Keratinocyte (primary cell): ENCODE measurements at regions not wholly inside any gene's neighbourhood (a gene's known extent, or its start where the extent isn't known, plus 50 kb on each side); places are given as distances from the start of the nearest gene placed in this dataset.

Experiments
- DNase-seq: peaks from one replicate; pipeline ENCODE4 v3.0.0-alpha.2; 2011; ENCODE audit warnings: low read depth, missing footprints, low spot score
- FAIRE-seq: peaks from 2 replicates; lab custom pipeline; 2011; peaks lifted over from hg19 to GRCh38; lab: Jason Lieb, UNC
- H2AFZ ChIP-seq: 2 replicates; pipeline ENCODE4 v1.6.0; 2012; ENCODE audit warnings: low read length, control low read depth, inconsistent platforms; ENCODE audit not compliant: control insufficient read depth
- H3K27ac ChIP-seq: 2 replicates; pipeline ENCODE4 v1.5.1; 2011; ENCODE audit warnings: low read length; ENCODE audit not compliant: control insufficient read depth, insufficient read depth
- H3K27me3 ChIP-seq: 3 replicates; pipeline ENCODE4 v1.6.0; 2011; ENCODE audit warnings: low read length; ENCODE audit not compliant: control insufficient read depth, insufficient read depth; ENCODE audit errors: extremely low read depth
- H3K36me3 ChIP-seq, 2 experiments: 2 replicates in 1 of 2; 3 replicates in 1 of 2; pipeline ENCODE4 v1.5.1; 2011; ENCODE audit warnings: low read length in 2 of 2, mild to moderate bottlenecking in 1 of 2; ENCODE audit not compliant: control insufficient read depth in 2 of 2, insufficient read depth in 2 of 2; ENCODE audit errors: extremely low read depth in 1 of 2
- H3K4me1 ChIP-seq: 3 replicates; pipeline ENCODE4 v1.5.1; 2011; ENCODE audit warnings: low read length; ENCODE audit not compliant: control insufficient read depth, insufficient read depth; ENCODE audit errors: extremely low read depth
- H3K4me2 ChIP-seq: 3 replicates; pipeline ENCODE4 v1.6.0; 2011; ENCODE audit warnings: low read depth, low read length; ENCODE audit not compliant: control insufficient read depth, insufficient read depth; ENCODE audit errors: extremely low read depth
- H3K4me3 ChIP-seq, 3 experiments: fragments of 200-600 bp in 1 of 3; sonication (generic) in 1 of 3; 2 replicates in 2 of 3; 3 replicates in 1 of 3; pipeline ENCODE4 v1.5.1; 2011 to 2016; ENCODE audit warnings: low read length in 3 of 3, mild to moderate bottlenecking in 3 of 3, control low read depth in 2 of 3, inconsistent platforms in 1 of 3, low read depth in 1 of 3, mixed read lengths in 1 of 3, mixed run types in 1 of 3, moderate library complexity in 1 of 3; ENCODE audit not compliant: control insufficient read depth in 2 of 3, insufficient read depth in 2 of 3; ENCODE audit errors: extremely low read depth in 1 of 3
- H3K79me2 ChIP-seq: 2 replicates; pipeline ENCODE4 v1.6.0; 2012; ENCODE audit warnings: low read length; ENCODE audit not compliant: control insufficient read depth, insufficient read depth
- H3K9ac ChIP-seq: 3 replicates; pipeline ENCODE4 v1.6.0; 2011; ENCODE audit warnings: low read length; ENCODE audit not compliant: control insufficient read depth, insufficient read depth; ENCODE audit errors: extremely low read depth
- H3K9me1 ChIP-seq: 3 replicates; pipeline ENCODE4 v1.6.0; 2011; ENCODE audit warnings: low read length; ENCODE audit not compliant: control insufficient read depth, insufficient read depth; ENCODE audit errors: extremely low read depth
- H3K9me3 ChIP-seq: 2 replicates; pipeline ENCODE4 v1.5.1; 2012; ENCODE audit warnings: low read depth, low read length; ENCODE audit not compliant: control insufficient read depth
- H4K20me1 ChIP-seq: 3 replicates; pipeline ENCODE4 v1.6.0; 2011; ENCODE audit warnings: low read length; ENCODE audit not compliant: control insufficient read depth, insufficient read depth; ENCODE audit errors: extremely low read depth
- CTCF ChIP-seq, 3 experiments: IDR thresholded peaks in 1 of 3; conservative IDR thresholded peaks in 1 of 3; optimal IDR thresholded peaks in 1 of 3; 2 replicates in 2 of 3; 3 replicates in 1 of 3; pipeline versions ENCODE3 to v1.5.1; 2011; ENCODE audit warnings: low read length in 3 of 3, mild to moderate bottlenecking in 3 of 3, moderate library complexity in 2 of 3, control low read depth in 1 of 3, inconsistent platforms in 1 of 3; ENCODE audit not compliant: insufficient read depth in 2 of 3; ENCODE audit errors: extremely low read depth in 1 of 3
- EZH2 ChIP-seq: IDR thresholded peaks from one replicate; pipeline ENCODE4 v1.6.1; 2012; ENCODE audit warnings: inconsistent platforms, mild to moderate bottlenecking, low read length, moderate library complexity
- dilution Hi-C: fragments of 300-500 bp; cut with MboI; formaldehyde crosslinking; loops from one replicate; pipeline ENCODE4 v1.7.0; 2020; ENCODE audit warnings: low sequenced_read_pairs; ENCODE audit not compliant: extremely low pct_ligation_motif_present

DNA sequence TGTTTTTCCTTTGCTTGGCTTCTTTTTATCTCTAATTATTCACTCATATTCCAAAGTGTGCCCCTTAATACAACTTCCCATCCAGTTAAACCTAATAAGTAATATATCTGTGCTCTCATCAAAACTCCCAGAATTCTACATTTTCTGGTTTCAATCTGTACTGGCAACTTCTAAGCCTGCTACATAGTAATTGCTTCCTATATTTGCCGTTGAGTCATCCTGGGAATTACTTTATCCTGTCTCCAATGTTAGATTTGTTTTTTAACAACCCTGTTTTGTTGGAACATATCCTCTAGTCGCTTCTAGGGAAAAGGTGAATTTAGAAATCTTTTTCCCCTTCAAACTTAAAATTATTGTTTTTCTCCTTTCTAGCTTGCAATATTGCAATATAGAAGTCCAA, 620.5 kb upstream of the PKN2 start:
- Histone ChIP-seq H3K4me1 (peaks cover 22% of the 10 kb centered on the region), H3K27ac (no peak overlapping the region), H3K79me2 (no peaks in the 10 kb centered on the region), H3K9ac (no peak overlapping the region), H3K27me3 (no peaks in the 10 kb centered on the region), H3K4me2 (no peak overlapping the region), H2AFZ (no peak overlapping the region), H3K9me1 (no peaks in the 10 kb centered on the region), H3K9me3 (no peaks in the 10 kb centered on the region), H3K4me3 (no peak overlapping the region), H4K20me1 (no peaks in the 10 kb centered on the region), H3K36me3 (no peaks in the 10 kb centered on the region)
- TF ChIP-seq EZH2 (no peak), CTCF (optimal IDR thresholded peaks at IDR 0.05 in 1 of 3, IDR thresholded peaks at IDR 0.05 in 1 of 3, conservative IDR thresholded peaks at IDR 0.05 in 1 of 3; ENCODE audit: extremely low read depth in 1 of 3, insufficient read depth in 2 of 3, low read length in 3 of 3) (no peak)
- peak; percentile 49 for FAIRE-seq
- dilution Hi-C loops, result no loop called here
- DNase-seq, result no peak

DNA sequence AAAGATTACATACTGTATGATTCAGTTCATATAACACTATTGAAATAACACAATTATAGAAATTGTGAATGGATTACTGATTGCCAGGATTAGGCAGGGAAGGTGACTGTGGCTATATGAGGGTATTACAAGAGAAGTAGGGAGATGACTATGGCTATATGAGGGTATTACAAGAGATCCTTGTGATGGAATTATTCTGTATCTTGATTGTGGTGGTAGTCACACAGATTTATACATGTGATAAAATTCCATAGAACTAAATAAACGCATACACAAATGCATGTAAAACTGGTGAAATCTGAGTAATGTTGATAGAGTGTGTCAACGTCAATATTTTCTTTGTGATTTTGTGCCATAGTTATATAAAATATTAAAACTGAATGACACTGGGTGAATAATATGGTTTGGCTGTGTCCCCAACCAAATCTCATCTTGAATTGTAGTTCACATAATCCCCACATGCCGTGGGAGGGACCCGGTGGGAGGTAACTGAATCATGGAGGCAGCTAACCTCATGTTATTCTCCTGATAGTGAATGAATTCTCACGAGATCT, 615.6 kb upstream of the PKN2 start:
- no peak for FAIRE-seq

More for the DNA sequence above, 615.6 kb upstream of the PKN2 start:
- TF ChIP-seq EZH2, result no peak
- no peak for TF ChIP-seq CTCF (optimal IDR thresholded peaks at IDR 0.05 in 1 of 3, IDR thresholded peaks at IDR 0.05 in 1 of 3, conservative IDR thresholded peaks at IDR 0.05 in 1 of 3; ENCODE audit: extremely low read depth in 1 of 3, insufficient read depth in 2 of 3, low read length in 3 of 3)
- Histone ChIP-seq H3K9me1 (no peaks in the 10 kb centered on the region), H3K79me2 (no peaks in the 10 kb centered on the region), H3K4me1 (no peaks in the 10 kb centered on the region), H3K9ac (no peak overlapping the region), H3K27me3 (no peaks in the 10 kb centered on the region), H3K4me2 (no peak overlapping the region), H3K27ac (no peak overlapping the region), H3K9me3 (no peaks in the 10 kb centered on the region), H2AFZ (no peak overlapping the region), H4K20me1 (no peaks in the 10 kb centered on the region), H3K36me3 (no peaks in the 10 kb centered on the region), H3K4me3 (no peak overlapping the region)
- dilution Hi-C loops, result no loop called here
- no peak for DNase-seq
